ENCODE measurements at regions not wholly inside any gene's neighbourhood (a gene's known extent, or its start where the extent isn't known, plus 50 kb on each side); places are given as distances from the start of the nearest gene placed in this dataset.

DNA sequence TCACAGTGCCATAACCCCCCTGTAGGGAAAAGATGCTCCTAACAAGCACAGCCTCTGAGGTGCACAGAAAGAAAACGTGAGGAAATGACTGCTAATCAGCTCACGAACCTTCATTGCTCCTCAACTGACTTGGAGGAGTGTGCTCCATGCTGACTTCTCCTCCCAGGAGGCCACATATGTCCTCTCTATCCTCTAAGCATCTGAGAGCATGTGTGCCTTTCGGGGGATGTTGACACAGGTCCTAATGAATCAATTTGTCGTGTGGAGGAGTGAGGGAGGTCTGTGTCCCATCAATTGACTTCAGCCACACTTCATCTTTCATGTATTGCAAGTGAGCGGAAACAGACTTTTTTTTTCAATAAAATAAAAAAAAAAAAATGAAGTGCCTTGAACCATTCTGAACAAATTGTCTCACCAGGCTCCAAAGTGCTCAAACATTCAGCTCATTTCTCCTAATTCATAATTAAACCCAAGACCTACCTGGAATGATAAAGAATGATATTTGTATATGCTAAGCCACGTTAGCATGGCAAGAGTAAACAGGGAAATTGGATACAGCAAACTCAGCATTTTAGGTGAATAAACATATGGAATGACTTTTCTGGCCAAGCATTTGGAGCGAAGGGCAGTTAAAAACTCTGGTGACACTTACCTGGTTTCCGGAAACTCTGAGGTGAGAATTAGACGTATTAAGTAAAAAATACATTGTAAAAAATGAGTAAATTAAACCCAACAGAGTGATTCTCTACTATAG, 317.6 kb upstream of the FAT3 start:
- Histone ChIP-seq H2BK15ac (ENCODE audit: low read depth, low read length) (no peak overlapping the region), H3K36me3 (ENCODE audit: control insufficient read depth, insufficient read depth, low read length) (no peaks in the 10 kb centered on the region), H4K5ac (ENCODE audit: low read depth, low read length) (no peak overlapping the region), H3K27ac (ENCODE audit: insufficient read depth, low read length) (no peak overlapping the region), H3K4me2 (ENCODE audit: low read depth, low read length) (no peak overlapping the region), H2AK5ac (ENCODE audit: low read depth, low read length) (no peak overlapping the region), H3K23ac (ENCODE audit: low read depth, low read length) (no peak overlapping the region), H3K9ac (ENCODE audit: low read depth, low read length) (no peak overlapping the region), H3K27me3 (ENCODE audit: control insufficient read depth, insufficient read depth, low read length) (no peaks in the 10 kb centered on the region), H4K20me1 (ENCODE audit: insufficient read depth, low read length) (no peaks in the 10 kb centered on the region), H2AFZ (replicated peaks; ENCODE audit: low read length, poor library complexity) (no peak overlapping the region), H3K4me1 (ENCODE audit: control insufficient read depth, insufficient read depth, low read length) (no peaks in the 10 kb centered on the region), H3K9me3 (ENCODE audit: control insufficient read depth, insufficient read depth, low read length) (peaks cover 5% of the 10 kb centered on the region), H2BK120ac (ENCODE audit: low read depth, low read length) (no peak overlapping the region), H3K18ac (ENCODE audit: low read depth, low read length) (no peak overlapping the region), H3K79me1 (ENCODE audit: low read depth in 1 of 2, low read length in 2 of 2) (no peaks in the 10 kb centered on the region), H3K9me1 (ENCODE audit: insufficient read depth, low read length) (no peaks in the 10 kb centered on the region), H2BK20ac (ENCODE audit: low read depth, low read length) (no peak overlapping the region), H3K14ac (replicated peaks; ENCODE audit: low read depth, low read length) (no peak overlapping the region), H3K4ac (ENCODE audit: low read depth, low read length) (no peak overlapping the region), H2AK9ac (replicated peaks; ENCODE audit: low read depth, low read length, poor library complexity) (no peak overlapping the region), H4K91ac (ENCODE audit: insufficient read depth, low read depth, low read length) (no peak overlapping the region), H3K56ac (ENCODE audit: extremely low read depth, insufficient read depth, low read length) (no peak overlapping the region), H3K4me3 (ENCODE audit: insufficient read depth, low read depth, low read length) (no peak overlapping the region), H2BK5ac (ENCODE audit: low read depth, low read length, poor library complexity, severe bottlenecking) (no peak overlapping the region), H4K8ac (ENCODE audit: low read depth in 2 of 2, low read length in 2 of 2) (no peak overlapping the region)
- CTCF ChIA-PET: no interaction called here
- no peak for ATAC-seq (ENCODE audit: low read depth)
- no TSS peak for BruUV-seq (replicated peaks)
- 33% methylated on average over 1 of the region's 9 CpGs; no CpG with 5 or more reads in 1 of the 2 experiments for WGBS, 2 experiments (ENCODE audit: extremely low coverage in 2 of 2, insufficient read length in 1 of 2)
- intact Hi-C loops (cut with micrococcal nuclease): no loop called here
- POLR2A ChIA-PET (ENCODE audit: unreplicated experiment): no interaction called here
- dilution Hi-C loops (cut with HindIII; ENCODE audit: low sequenced_read_pairs, unreplicated experiment): no loop called here
- no peak for TF ChIP-seq CEBPB (IDR thresholded peaks at IDR 0.05; ENCODE audit: low read depth, low read length)
- TF ChIP-seq MAZ (IDR thresholded peaks at IDR 0.05; ENCODE audit: borderline replicate concordance, low read depth, low read length): no peak
- TF ChIP-seq BHLHE40 (IDR thresholded peaks at IDR 0.05; ENCODE audit: low read depth, low read length): no peak
- peak; percentile 69 for TF ChIP-seq MAFK (IDR thresholded peaks at IDR 0.05; ENCODE audit: low read depth, low read length)
- TF ChIP-seq RFX5 (IDR thresholded peaks at IDR 0.05; ENCODE audit: low read depth, low read length): no peak
- TF ChIP-seq ELK1 (IDR thresholded peaks at IDR 0.05; ENCODE audit: borderline replicate concordance, low read depth, low read length): no peak
- in situ Hi-C loops (cut with MboI; ENCODE audit: low sequenced_read_pairs): no loop called here
- DNase-seq: no peak

Data from IMR-90 (cell line).